ENCODE measurements at regions not wholly inside any gene's neighbourhood (a gene's known extent, or its start where the extent isn't known, plus 50 kb on each side); places are given as distances from the start of the nearest gene placed in this dataset.
"Not testable (repeated sequence)": the region's sequence is repeated elsewhere in the genome, so short reads cannot be mapped to it uniquely, and the experiment has no call there.

DNA sequence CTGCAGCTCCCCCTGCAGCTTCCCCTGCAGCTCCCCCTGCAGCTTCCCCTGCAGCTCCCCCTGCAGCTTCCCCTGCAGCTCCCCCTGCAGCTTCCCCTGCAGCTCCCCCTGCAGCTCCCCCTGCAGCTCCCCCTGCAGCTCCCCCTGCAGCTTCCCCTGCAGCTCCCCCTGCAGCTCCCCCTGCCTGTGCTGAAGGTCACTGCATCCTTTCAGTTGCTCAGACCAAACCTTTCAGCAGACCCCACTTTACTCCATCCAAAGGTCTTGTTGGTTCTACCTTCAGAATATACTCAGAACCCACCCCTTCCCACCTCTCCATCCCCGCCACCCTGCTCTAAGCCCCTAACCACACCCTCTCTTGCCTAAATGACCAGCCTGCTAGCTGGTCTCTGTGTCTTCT, 120.0 kb downstream of the TEX29 start:
- H3K4me3 ChIP-seq (ENCODE audit: control insufficient read depth, low read depth, low read length); DNase-seq (ENCODE audit: low read depth): not testable (repeated sequence)
- TF ChIP-seq, protein P1, sequence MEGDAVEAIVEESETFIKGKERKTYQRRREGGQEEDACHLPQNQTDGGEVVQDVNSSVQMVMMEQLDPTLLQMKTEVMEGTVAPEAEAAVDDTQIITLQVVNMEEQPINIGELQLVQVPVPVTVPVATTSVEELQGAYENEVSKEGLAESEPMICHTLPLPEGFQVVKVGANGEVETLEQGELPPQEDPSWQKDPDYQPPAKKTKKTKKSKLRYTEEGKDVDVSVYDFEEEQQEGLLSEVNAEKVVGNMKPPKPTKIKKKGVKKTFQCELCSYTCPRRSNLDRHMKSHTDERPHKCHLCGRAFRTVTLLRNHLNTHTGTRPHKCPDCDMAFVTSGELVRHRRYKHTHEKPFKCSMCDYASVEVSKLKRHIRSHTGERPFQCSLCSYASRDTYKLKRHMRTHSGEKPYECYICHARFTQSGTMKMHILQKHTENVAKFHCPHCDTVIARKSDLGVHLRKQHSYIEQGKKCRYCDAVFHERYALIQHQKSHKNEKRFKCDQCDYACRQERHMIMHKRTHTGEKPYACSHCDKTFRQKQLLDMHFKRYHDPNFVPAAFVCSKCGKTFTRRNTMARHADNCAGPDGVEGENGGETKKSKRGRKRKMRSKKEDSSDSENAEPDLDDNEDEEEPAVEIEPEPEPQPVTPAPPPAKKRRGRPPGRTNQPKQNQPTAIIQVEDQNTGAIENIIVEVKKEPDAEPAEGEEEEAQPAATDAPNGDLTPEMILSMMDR (conservative IDR thresholded peaks at IDR 0.05; ENCODE audit: control insufficient read depth, insufficient read depth, low read depth, low read length): peak; percentile 13

- TF ChIP-seq, protein P1 (conservative IDR thresholded peaks at IDR 0.05; ENCODE audit: control insufficient read depth, insufficient read depth, low read depth, low read length): no peak
- DNase-seq (ENCODE audit: low read depth): no peak
- no peak overlapping the region for H3K4me3 ChIP-seq (ENCODE audit: control insufficient read depth, low read depth, low read length)
Measured at GRCh38 chr13:111443981-111444380, 123.5 kb downstream of the TEX29 start.

DNA sequence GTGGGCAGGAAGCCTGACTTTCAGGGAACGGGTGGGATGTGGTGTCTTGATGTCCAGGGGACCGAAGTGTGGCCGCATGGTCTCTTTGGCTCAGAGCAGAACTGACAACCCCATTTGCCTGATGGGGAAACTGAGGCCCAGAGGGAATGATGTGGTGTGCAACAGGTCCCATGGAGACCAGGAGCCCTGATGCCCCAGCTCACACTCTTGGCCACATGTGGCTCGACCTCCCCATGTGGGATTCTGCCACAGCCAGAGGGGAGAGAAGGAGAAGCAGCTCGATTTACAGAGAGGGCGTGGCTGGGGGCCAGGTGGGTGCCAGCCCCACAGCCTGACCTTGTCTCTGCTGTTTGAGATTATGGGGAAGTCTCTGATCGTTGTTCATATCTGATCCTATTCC, 128.1 kb downstream of the TEX29 start:
- no peak for DNase-seq (ENCODE audit: low read depth)
- TF ChIP-seq, protein P1 (conservative IDR thresholded peaks at IDR 0.05; ENCODE audit: control insufficient read depth, insufficient read depth, low read depth, low read length): no peak
- no peak overlapping the region for H3K4me3 ChIP-seq (ENCODE audit: control insufficient read depth, low read depth, low read length)

DNA sequence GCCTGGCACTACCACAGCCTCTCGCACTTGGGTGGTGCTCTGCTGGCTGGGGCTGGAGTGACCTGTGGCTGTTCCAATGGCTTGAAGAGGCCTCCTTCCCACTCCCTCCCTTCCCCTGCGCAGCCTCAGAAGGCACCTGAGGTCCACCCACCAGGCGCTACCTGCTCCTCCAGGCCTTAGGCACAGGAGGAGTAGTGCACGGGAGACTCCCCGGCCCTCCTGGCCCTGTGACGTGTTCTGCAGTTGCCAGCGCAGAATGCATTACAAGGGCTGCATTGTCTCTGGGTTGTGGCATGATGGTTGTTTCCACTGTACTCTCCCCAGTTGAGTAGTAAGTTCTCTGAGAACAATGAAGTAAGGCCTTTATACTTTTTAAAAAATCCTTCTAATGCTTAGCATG, 128.6 kb downstream of the TEX29 start:
- no peak for DNase-seq (ENCODE audit: low read depth)
- no peak overlapping the region for H3K4me3 ChIP-seq (ENCODE audit: control insufficient read depth, low read depth, low read length)
- TF ChIP-seq, protein P1 (conservative IDR thresholded peaks at IDR 0.05; ENCODE audit: control insufficient read depth, insufficient read depth, low read depth, low read length): no peak

DNA sequence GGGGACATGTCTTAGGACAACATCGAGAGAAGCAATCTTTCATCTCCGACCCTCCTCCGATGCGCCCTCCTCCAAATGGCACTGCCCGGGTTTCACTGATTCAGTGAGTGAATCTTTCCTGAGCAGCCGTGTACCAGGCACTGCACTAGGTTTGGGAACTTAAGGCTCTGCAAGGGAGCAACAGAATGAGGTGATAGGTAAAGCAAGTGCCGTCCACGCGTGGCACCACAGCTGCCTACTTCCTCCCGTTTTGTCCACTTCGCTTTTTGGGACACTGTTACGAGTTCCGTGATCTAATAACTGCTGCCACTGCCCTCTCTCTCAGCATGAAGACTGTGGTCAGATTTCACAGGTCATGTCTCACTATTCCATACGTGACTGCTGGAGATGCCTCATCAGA, 131.0 kb downstream of the TEX29 start:
- TF ChIP-seq, protein P1 (conservative IDR thresholded peaks at IDR 0.05; ENCODE audit: control insufficient read depth, insufficient read depth, low read depth, low read length): no peak
- no peak for DNase-seq (ENCODE audit: low read depth)

DNA sequence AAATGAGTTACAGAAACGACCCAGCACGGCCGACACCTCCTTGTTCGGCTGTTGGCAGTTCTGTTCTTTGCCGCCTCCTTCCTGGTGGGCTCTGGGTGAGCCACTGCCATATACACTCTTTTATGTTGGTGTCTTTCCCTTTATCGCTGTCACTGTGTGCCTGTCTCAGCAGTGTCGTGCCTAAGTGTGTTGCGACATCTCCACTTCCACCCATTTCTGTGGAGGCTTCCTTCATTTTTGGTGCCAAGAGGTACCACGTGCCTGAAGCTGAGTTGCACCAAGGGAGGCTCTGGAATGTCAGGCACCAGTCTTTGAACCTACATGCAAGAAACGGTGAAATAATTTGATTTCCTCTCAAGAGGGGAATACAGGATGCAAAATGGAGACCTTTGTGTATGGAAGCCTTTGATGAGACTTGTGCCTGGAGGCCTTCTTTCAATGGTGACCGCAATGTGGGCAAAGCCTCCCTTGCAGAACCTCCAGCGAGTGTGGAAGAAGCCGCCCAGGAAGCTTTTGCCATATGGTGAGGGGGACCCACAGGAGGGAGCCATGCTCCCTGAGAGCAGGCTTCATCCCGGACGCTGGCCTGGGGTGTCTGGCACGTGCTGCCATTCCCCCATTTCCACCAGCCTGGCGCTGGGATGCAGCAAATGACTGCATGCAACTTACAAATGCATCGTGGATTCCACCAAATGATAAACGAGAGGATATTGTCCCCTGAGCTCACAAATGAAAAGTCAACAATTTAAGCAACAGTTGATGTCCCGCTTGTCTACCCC, 136.2 kb downstream of the TEX29 start:
- no peak overlapping the region for H3K4me3 ChIP-seq (ENCODE audit: control insufficient read depth, low read depth, low read length)
- TF ChIP-seq, protein P1 (conservative IDR thresholded peaks at IDR 0.05; ENCODE audit: control insufficient read depth, insufficient read depth, low read depth, low read length): no peak
- DNase-seq (ENCODE audit: low read depth): no peak

More for the DNA sequence above, 131.0 kb downstream of the TEX29 start:
- no peak overlapping the region for H3K4me3 ChIP-seq (ENCODE audit: control insufficient read depth, low read depth, low read length)
